Amniotic epithelial cell (primary cell): ENCODE measurements at regions not wholly inside any gene's neighbourhood (a gene's known extent, or its start where the extent isn't known, plus 50 kb on each side); places are given as distances from the start of the nearest gene placed in this dataset.
A peak's percentile ranks its signal among the peaks of the same experiment; 100 is the strongest.
"Not testable (repeated sequence)": the region's sequence is repeated elsewhere in the genome, so short reads cannot be mapped to it uniquely, and the experiment has no call there.

Experiments
- DNase-seq: peaks from one replicate; pipeline ENCODE4 v3.0.0-alpha.2; 2010; ENCODE audit warnings: low read depth

DNA sequence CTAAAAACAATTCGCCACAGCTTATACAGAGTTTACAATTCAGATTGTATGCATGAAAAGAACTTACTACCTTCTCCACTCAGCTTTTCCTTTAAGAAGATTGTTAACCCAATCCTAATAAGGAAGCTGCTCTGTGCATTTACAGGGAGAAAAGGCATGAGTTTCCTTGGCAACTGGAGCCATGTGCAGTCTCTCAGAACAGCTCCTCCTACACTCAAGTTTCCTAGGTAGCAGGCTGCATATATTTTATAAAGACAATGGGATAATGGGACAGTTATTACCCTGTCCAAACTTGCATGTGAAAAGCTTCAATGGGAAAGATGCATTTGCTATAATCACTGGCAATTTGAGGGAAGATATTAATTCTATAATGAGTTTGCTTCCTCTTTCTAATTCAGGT lies 125.5 kb upstream of the TRPC4 start:
- peak; percentile 39 for DNase-seq

DNA sequence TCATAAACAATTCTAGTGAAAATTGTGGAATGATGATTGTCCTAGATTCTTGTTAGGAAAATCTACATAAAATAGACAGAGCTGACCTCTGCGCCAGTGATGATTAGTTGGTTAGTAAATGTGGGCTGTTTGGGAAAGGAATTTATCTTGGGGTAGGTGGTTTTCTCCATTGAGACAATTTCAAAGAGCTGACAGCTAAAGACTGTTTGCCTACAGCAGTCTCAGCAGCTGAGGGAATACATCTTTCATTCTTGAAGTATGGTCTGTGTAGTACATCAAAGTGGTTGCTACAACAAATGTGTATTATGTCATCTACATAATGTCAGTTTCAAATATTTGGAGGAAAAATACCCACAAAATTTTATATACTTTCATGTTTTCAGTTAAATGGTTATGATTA lies 117.2 kb upstream of the TRPC4 start:
- no peak for DNase-seq

DNA sequence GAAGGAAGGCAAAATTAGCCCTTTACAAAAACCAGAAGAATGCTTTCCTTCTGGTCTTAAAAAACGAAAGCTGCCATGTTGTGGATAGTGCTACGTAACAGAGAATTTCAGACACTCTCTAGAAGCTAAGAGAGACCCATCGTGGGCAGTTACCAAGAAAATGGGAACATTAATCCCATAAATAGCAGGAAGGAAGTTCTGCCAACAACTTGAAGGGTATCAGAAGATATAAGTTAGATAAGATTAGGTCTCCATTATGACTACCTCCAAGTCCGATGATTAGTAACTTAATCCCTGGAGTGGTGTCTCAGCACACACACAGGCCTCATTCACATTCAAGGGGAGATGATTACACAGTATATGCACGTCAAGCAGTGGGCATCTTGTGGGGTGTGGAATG lies 115.7 kb upstream of the TRPC4 start:
- no peak for DNase-seq

DNA sequence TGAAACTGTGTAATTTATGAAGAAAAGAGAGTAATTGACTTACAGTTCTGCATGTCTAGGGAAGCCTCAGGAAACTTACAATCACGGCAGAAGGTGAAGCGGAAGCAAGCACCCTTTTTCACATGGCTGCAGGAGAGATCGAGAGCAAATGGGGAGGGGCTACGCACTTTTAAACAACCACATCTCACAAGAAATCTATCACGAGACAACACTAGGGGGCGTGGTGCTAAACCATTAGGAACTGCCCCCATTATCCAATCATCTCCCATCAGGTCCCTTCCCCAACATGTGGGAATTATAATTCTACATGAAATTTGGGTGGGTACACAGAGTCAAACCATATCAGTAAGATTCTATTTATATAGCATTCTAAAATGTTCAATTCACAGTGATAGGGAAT lies 114.8 kb upstream of the TRPC4 start:
- DNase-seq: no peak

DNA sequence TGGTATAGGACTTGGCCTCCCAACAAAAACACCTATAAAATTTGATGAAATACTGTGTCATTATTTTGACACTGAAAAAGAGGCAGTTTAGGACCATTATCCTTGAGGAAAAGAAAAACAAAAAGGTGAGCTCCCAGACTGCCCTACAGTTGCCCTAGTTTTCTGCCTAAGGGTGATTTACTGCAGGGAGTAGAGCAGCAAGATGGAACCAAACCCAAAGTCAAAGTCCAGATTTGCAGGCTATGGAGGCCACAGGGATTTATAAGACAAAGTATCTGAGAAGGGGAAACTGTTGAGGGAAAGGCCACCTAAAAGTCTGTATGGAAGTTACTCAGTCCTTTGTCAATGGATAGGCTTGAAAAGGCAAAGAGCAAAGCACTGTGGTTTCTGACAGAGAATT lies 112.4 kb upstream of the TRPC4 start:
- DNase-seq: no peak

DNA sequence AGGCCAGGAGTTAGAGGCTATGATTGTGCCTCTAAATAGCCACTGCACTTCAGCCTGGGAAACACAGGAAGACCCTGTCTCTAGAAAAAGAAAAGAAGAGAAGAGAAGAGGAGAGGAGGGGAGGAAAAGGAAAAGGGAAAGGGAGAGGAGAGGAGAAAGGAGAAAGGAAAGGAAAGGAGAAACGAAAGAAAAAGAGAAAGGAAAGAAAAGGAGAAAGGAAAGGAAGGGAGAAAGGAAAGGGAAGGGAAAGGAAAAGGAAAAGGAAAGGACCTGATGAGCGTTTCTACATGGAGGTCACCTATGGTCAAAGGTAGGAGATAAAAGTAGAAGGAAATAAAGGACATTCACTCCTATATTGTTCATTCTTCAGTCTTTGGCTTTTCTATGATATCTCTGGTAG lies 109.1 kb upstream of the TRPC4 start:
- no peak for DNase-seq

DNA sequence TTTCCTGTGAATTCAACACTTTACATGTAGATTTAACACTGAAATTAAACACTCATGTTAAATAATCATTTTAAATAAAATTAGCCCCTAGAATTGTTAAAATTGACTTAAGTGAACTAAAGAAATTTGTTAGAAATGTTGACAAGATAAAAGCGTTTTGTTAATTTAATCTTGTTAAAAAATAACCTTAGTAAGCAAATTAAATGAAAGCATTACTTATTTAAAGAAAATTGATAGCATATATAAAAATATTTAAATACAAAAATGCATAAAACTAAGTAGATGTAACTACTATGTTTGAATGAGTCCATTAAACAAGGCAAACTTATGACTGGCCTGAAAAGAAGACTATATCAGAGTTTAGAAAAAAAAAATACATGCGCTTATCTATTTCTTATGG lies 99.0 kb upstream of the TRPC4 start:
- no peak for DNase-seq

DNA sequence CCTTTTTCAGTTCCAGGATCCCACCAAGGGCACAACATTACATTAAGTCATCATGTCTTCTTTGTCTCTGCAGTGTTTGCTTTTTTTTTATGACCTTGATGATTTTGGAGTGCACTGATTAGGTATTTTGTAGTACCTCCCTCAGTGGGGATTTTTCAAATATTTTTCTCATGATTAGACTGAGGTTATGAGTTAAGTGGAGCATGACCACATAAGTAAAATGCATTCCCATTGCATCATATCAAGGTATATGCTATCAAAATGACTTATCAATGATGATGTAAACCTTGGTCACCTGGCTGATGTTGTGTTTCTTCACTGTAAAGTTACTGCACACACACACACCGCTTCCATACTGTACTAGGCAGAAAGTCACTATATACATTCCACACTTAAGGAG lies 96.7 kb upstream of the TRPC4 start:
- peak; percentile 6 for DNase-seq

DNA sequence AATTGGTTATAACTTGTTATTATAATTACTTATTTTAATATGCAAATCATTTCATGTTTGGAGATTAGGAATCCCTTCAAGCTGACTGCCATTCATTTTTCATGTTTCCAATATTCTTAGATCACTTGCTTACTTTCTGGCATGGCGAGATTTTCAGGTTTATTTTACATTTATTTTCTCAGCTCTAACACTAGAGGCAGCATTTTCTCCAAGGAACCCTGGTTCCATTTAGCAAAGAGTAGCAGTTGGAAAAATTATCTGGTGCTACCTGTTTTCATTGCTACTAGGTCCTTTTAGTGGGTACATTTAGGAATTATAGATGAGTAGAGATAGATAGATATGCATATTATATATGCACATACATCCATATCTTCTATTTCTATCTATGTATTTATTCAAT lies 90.9 kb upstream of the TRPC4 start:
- no peak for DNase-seq

DNA sequence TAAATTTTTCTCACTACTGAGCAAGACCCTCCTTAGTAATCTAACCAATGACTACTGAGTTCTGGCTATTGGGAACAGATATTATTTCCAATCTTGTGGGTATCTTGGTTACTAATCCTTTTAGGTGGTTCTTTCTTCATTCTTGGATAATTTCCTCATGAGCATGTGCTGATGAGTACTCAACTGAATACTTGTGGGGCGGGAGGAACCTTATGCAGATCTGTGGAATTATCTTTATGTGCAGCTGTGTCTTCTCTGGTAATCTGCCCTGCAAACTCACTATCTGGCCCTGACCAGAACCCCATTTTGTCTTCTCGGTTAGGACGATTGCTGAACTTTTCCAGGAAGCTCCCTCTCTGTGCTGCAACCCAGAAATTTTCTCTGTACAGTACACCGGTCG lies 89.7 kb upstream of the TRPC4 start:
- no peak for DNase-seq

DNA sequence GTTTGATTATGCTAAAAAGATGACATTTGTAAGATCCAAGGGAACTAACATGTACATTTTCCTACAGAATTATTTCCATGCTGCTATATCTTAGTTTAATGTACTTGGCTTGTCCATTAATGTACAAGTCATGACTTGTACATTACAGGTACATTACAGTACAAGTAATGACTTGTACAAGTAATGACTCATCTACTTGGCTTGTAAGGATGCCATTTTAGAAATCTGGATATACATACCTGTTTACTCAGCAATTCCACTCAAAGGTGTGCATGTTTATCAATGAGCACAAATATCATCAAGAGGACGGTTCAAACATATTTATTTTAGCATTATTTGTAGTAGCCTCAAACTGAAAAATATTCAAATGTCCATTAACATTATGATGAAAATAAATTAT lies 87.0 kb upstream of the TRPC4 start:
- DNase-seq: no peak

DNA sequence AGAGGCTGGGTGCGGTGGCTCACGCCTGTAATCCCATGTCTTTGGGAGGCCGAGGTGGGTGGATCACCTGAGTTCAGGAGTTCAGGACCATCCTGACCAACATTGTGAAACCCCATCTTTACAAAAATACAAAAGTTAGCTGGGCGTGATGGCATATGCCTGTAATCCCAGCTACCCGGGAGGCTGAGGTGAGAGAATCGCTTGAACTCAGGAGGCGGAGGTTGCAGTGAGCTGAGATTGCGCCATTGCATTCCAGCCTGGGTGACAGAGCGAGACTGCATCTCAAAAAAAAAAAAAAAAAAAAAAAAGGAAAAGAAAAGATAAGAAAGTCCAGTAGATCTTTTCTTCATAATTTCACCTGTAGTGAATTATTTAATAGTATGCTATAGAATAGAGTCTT lies 85.0 kb upstream of the TRPC4 start:
- DNase-seq: not testable (repeated sequence)

DNA sequence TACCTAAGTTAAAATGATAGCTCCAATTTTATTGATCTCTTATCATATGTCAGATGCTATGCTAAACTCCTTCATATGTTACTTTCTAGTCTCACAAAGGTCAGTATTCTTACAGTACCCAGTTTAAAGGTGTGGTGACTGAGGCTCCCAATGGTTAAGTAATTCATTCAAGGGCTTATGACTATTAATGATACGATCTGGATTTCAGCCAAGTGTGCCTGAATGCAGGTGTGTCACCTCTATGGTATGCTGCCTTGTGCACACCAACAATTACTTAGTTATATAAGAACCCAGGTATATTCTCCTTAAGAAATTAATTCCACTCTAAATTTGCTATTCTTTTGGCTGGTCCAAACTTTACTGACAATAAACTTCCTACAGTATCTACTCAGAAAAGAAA lies 84.6 kb upstream of the TRPC4 start:
- DNase-seq: no peak

DNA sequence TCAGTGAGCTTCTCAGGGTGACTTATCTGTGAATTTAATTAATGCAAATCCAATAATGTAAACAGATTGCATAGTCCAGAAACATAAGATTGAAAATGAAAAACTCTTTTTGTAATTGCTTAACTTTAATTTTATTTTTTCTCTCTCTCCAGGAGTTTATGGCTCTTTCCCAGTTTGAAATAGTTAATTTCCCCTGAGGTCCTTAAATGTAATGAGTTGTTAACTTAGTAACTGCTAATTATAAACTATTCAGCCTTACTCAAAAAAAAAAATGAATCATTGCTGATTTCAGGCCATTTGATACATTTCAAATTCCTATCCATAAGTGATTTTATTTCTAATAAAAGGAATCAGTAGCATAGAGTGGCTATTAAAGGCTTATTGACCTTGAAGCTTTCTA lies 84.1 kb upstream of the TRPC4 start:
- no peak for DNase-seq

DNA sequence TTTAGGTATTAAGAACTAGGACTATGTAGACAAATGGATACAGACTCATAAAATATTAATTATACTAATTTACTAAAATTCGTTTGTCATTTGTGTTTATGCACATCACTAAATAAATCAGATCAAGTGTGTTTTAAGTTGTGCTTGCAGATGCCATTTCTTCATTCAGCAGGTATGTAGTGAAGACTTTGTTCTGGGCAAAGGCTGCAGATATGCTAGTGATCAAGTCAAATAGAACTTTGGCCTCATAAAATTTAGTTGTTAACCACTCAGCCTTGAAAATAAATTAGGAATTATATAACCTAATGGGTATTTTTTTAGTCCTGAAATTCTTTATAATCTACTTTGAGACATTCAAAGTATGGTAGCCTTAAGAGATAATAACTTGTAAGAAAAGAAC lies 80.4 kb upstream of the TRPC4 start:
- DNase-seq: no peak

DNA sequence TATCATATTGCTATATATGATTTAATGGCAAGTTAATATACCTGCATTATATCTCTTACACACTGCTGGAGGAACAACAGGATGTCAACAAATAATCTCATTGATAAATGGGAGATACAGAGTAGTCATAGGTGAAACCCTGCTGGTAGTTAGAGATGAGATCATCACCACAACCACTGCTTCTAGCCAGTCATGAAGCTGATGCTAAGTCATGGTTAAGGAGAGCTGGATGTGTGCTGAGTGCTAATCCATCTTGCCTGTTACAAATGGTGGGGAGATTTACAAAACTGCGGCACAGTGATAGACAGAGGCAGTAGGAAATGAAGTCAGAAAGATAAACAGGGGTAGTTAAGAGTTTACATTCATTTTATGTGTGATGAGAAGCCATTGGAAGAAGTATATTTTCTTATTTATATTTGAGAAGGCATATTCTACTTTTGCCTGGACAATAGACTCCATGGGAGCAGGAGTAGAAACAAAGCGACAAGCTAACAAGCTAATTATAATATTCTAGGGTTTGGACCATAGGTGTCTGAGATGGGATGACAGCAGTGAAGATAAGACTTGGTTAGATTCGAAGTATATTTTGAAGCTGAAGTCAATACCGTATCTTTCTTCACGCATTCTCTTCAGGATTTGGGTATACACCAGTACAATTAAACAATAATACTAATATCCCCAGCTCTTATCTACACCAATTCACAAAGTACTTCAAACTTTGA lies 78.0 kb upstream of the TRPC4 start:
- no peak for DNase-seq

DNA sequence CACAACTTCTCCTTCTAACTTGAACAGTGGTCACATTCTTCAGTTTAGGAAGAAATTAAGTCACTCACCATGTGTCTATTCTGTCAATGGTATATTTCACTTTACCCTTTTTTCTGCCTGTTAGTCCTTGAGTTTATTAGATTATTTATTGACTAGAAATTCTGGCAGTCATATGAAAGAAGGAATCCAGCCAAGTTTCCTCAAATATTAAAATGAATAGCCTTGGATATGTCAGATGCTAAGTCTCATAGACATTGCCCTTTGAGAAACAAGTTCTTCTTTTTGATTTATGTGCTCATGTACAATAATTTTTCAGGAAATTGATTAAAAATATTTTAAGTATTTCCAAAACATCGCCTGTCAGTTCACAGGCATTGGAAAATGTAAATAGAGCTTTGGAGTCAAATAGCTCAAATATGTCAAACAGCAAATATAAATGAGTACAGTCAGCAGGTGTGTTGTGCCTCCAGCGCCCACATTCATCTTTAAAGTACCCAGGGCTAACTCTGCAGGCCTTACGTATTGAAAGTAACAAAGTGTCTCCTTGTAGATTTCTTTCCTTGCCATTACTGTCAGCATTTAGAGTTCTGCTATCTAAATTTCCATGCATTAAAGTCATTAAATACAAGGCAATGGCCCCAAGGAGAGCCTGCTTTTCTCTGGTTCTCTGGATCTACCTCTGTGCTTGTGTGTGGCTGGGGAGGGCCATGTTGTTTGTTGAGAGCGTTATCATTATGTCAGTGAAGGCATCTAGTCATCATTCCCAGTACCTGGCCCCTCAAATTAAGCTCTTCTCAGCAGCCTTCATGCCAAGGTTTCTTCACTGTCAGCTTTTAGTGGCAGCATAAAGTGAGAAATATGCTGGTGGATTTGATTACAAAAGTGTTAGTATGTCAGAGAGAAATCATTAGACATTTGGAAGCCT lies 76.3 kb upstream of the TRPC4 start:
- DNase-seq: no peak

DNA sequence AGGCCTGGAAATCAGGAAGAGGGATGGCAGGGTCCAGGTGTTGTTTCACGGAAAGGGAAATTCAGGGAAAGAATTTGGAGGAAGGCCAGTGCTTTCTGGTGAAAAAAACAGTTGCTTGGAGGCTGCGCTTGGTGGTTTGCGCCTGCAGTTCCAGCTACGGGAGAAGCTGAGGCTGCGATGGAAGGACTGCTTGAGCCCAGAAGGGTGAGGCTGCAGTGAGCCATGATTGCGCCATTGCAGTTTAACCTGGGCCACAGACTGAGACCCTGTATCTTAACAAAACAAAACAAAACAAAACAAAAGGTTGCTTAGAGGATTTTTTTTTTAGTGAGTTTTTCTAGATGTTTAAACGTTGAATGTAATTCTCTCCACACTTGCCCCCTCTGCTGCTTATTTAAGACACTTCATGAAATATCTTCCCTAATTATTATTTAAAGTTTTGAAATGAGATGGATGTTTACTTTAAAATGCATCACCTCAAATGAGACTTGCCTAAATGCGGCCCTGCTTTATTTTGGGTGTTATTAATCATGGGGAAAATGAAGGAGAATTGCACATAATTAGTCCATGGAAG lies 75.4 kb upstream of the TRPC4 start:
- DNase-seq: no peak

DNA sequence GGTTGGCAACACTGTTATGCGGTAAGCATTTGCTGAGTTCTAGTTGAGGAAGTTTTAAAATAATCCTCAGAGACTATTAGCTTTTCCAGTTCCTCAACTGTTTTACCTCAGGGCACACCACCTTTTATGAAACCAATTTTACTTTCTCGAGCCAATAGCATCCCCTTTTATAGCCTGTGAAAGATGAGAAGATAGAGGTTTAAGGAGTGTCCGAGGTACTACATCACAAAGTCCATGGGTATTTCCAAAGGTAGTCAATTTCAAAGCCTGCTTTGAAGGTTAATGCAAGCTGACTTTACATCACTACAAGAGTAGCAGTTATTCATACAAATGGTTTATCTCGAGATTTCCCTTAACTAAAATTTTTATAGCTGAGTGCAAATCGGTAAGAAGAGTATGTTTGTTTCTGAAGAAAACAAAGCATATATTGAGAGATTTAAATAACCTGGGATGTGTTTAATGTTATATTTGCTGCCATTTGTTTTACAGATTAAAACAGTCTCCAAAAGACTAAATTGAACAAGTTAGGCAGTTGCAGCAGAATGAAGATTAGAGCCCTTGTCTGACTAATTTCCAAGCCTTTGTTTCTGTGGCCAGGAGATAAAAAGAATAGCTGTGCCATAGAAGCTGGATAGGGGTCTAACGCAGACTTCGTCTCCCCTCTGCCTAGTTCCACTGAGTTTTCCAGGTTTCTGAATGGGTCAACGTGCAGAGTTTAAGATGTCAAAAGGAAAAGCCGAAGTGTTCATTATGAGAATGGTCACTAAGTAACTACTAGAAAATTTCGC lies 74.7 kb upstream of the TRPC4 start:
- DNase-seq: no peak

DNA sequence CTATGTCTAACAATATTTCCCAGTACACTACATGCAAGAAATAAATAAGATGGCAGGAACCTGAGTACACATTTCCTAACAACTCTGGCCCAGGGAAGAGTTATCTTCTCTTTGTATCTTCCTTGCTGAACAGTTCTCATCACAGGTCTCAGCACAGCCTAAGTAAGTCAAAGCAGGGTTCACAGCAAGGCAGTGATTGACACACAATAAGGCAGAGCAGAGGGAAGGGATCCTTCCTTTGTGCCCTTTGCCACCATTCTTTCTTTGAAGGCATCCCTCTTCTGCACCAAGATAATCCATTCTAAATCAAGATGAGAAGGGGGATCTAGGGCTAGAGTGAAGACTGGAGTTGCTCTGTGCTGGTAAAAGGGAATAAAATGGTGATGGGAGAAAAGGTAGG lies 73.4 kb upstream of the TRPC4 start:
- DNase-seq: no peak

DNA sequence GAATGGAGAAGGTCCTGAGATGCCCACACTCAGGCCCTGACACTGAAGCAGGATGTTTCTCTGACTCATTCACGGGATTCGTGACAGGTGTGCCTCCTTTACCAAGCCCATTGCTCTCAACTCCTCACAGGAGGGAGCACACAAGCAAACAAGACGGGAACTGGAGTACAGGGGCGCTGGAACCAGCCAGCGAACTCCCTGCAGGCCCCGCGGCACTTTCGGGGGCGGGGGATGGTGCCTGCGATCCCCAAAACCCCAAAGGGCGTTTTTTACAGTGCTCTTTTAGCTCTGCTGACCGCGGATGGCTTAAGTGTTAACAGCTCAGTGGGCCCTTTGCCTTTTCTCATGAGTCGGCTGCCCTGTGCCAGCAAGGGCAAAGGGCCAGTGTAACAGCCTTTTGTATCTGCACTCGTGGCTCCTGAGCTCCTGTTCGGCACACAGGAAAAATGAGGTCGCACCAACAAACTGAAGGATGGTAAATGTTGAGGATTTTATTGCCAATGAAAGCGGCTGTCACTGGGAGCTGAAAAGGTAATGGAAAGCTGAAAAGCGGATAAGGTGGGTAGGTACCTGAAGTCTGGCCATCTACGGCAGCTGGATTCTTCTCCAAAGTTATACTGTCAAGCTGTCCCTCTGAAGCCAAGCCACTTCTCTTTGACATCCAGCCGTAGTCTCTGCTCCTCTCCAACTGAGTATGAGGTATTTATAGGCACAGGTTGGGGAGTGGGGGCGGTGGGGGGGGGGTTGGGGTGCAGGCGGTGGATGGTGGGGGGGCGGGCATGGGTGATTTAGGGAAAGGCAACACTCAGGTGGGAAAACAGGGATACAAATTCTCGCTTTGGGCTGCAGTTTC lies 65.0 kb upstream of the TRPC4 start:
- no peak for DNase-seq

DNA sequence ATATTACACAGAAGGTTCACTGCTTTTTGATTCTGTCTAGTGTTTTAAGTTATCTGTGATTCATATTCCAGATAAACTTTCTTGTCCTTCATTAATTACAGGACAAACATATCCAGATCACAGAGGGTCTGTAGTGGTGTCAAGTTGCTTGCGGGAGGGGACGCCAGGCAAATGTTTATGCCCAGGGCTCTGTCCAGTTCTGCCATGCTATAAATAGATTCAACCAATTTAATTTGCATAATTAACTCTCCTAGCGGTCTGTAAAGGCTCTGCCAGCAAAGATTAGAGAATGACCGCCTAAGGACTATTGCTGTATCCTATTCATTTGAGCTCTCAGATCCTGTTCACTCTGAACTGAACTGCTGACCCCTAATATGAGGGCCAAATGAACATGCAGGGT lies 59.7 kb upstream of the TRPC4 start:
- DNase-seq: no peak
